ENCODE measurements at regions not wholly inside any gene's neighbourhood (a gene's known extent, or its start where the extent isn't known, plus 50 kb on each side); places are given as distances from the start of the nearest gene placed in this dataset.

DNA sequence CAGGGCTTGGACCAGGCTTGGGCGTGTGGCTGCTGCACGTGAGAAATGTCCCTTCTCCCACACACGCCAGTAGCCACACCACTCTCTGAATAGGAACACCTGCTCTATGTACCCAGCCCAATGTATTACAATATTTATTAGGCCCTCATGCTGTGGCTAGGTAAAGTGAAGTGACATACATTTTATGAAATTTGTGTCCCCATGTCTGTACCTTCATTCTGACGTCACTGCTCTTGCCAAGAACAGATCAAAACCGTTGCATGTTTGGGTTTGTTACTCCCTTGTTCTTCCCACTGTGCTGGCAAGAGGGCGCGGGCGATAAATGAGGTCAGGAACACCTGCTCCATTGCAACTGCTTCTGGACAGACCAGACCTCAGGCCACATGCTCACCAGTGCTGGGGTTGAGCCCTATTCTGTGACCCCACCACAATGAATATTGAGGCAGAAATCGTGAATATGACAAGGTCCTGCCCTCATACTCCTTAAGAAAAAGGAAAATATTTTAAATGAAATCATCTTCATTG lies 436.4 kb upstream of the SALL3 start:
- TF ChIP-seq CTCF (IDR thresholded peaks at IDR 0.05) (no peak), POLR2AphosphoS5 (IDR thresholded peaks at IDR 0.05; ENCODE audit: insufficient read depth in 1 of 2, low read depth in 1 of 2) (no peak), POLR2A (IDR thresholded peaks at IDR 0.05) (no peak)

Measured in vagina (tissue), 2 donors.